Fibroblast of lung (primary cell): ENCODE measurements at regions not wholly inside any gene's neighbourhood (a gene's known extent, or its start where the extent isn't known, plus 50 kb on each side); places are given as distances from the start of the nearest gene placed in this dataset.

Experiments used
- DNase-seq, 2 donors: peaks; one replicate each; pipeline versions ENCODE4 v3.0.0 to v3.0.0-alpha.2; 2010; ENCODE audit warnings: low read depth in 2 of 2
- H2AFZ ChIP-seq: 2 replicates; pipeline ENCODE4 v1.5.1; 2012; ENCODE audit warnings: low read length, control low read depth, inconsistent platforms
- H3K27ac ChIP-seq: 2 replicates; pipeline ENCODE4 v1.5.1; 2011; ENCODE audit warnings: low read length, control low read depth; ENCODE audit not compliant: insufficient read depth
- H3K27me3 ChIP-seq: 2 replicates; pipeline ENCODE4 v1.5.1; 2011; ENCODE audit warnings: mild to moderate bottlenecking, low read length; ENCODE audit not compliant: control insufficient read depth, insufficient read depth
- H3K36me3 ChIP-seq: 2 replicates; pipeline ENCODE4 v1.5.1; 2011; ENCODE audit warnings: low read length; ENCODE audit not compliant: control insufficient read depth, insufficient read depth
- H3K4me1 ChIP-seq: 2 replicates; pipeline ENCODE4 v1.5.1; 2011; ENCODE audit warnings: low read length; ENCODE audit not compliant: control insufficient read depth, insufficient read depth; ENCODE audit errors: extremely low read depth
- H3K4me2 ChIP-seq: 2 replicates; pipeline ENCODE4 v1.5.1; 2011; ENCODE audit warnings: low read length, control low read depth; ENCODE audit not compliant: insufficient read depth; ENCODE audit errors: extremely low read depth
- H3K4me3 ChIP-seq, 4 experiments: fragments of 200-600 bp in 1 of 4; sonication (generic) in 1 of 4; replicated peaks in 1 of 4; 2 replicates each; pipeline ENCODE4 v1.5.1; 2011 to 2016; ENCODE audit warnings: low read length in 4 of 4, low read depth in 3 of 4, mild to moderate bottlenecking in 3 of 4, control low read depth in 2 of 4, inconsistent platforms in 1 of 4, mixed read lengths in 1 of 4; ENCODE audit not compliant: insufficient read depth in 1 of 4; ENCODE audit errors: control extremely low read depth in 1 of 4
- H3K79me2 ChIP-seq: 2 replicates; pipeline ENCODE4 v1.5.1; 2012; ENCODE audit warnings: mild to moderate bottlenecking, low read length, inconsistent platforms; ENCODE audit not compliant: control insufficient read depth, insufficient read depth
- H3K9ac ChIP-seq: 2 replicates; pipeline ENCODE4 v1.5.1; 2011; ENCODE audit warnings: mild to moderate bottlenecking, low read length, control low read depth; ENCODE audit not compliant: insufficient read depth
- H3K9me3 ChIP-seq: 2 replicates; pipeline ENCODE4 v1.5.1; 2012; ENCODE audit warnings: low read depth, low read length; ENCODE audit not compliant: control insufficient read depth, insufficient read depth
- H4K20me1 ChIP-seq: 2 replicates; pipeline ENCODE4 v1.5.1; 2011; ENCODE audit warnings: low read length; ENCODE audit not compliant: control insufficient read depth, insufficient read depth; ENCODE audit errors: extremely low read depth
- CTCF ChIP-seq, 2 donors: IDR thresholded peaks in 1 of 2; conservative IDR thresholded peaks in 1 of 2; 1 replicate in 1 of 2; 2 replicates in 1 of 2; pipeline ENCODE4 v1.5.1; 2011 to 2012; ENCODE audit warnings: low read length in 2 of 2, control low read depth in 1 of 2, inconsistent platforms in 1 of 2, low read depth in 1 of 2, mild to moderate bottlenecking in 1 of 2
- EZH2 ChIP-seq: IDR thresholded peaks from 2 replicates; pipeline ENCODE4 v1.5.1; 2012; ENCODE audit warnings: low read length, control low read depth, mild to moderate bottlenecking; ENCODE audit errors: missing control alignments

GRCh38 chr4:177250056-177250696, 59.5 kb upstream of the NEIL3 start:
- DNase-seq, result peak; percentile 51 to 69
- Histone ChIP-seq H4K20me1 (no peaks in the 10 kb centered on the region), H3K9me3 (no peaks in the 10 kb centered on the region), H3K36me3 (no peaks in the 10 kb centered on the region), H3K27me3 (no peaks in the 10 kb centered on the region), H3K4me2 (peak overlapping the region; percentile 80), H3K4me3 (no peak overlapping the region), H3K9ac (no peak overlapping the region), H2AFZ (peak overlapping the region; percentile 95), H3K4me1 (peaks cover 8% of the 10 kb centered on the region), H3K27ac (no peak overlapping the region), H3K79me2 (no peaks in the 10 kb centered on the region)
- TF ChIP-seq EZH2, result no peak
- peak; percentile 98 to 99 for TF ChIP-seq CTCF (conservative IDR thresholded peaks at IDR 0.05 in 1 of 2, IDR thresholded peaks at IDR 0.05 in 1 of 2; ENCODE audit: low read depth in 1 of 2, low read length in 2 of 2)

- H2AFZ ChIP-seq, result no peak overlapping the region
- no peak overlapping the region for H3K4me2 ChIP-seq
- no peaks in the 10 kb centered on the region for H3K36me3 ChIP-seq
- DNase-seq, result no peak
- H3K27me3 ChIP-seq, result no peaks in the 10 kb centered on the region
- no peak overlapping the region for H3K4me3 ChIP-seq
- no peak overlapping the region for H3K27ac ChIP-seq
- no peaks in the 10 kb centered on the region for H3K9me3 ChIP-seq
- no peaks in the 10 kb centered on the region for H4K20me1 ChIP-seq
- H3K4me1 ChIP-seq, result peaks cover 3% of the 10 kb centered on the region
- no peak overlapping the region for H3K9ac ChIP-seq
- H3K79me2 ChIP-seq, result no peaks in the 10 kb centered on the region
- TF ChIP-seq EZH2, result no peak
- no peak for TF ChIP-seq CTCF (conservative IDR thresholded peaks at IDR 0.05 in 1 of 2, IDR thresholded peaks at IDR 0.05 in 1 of 2; ENCODE audit: low read depth in 1 of 2, low read length in 2 of 2)
Measured at GRCh38 chr4:177251237-177251636, 58.4 kb upstream of the NEIL3 start.

- no peak overlapping the region for H3K4me2 ChIP-seq
- no peak for DNase-seq
- TF ChIP-seq EZH2 (no peak), CTCF (conservative IDR thresholded peaks at IDR 0.05 in 1 of 2, IDR thresholded peaks at IDR 0.05 in 1 of 2; ENCODE audit: low read depth in 1 of 2, low read length in 2 of 2) (no peak)
- no peak overlapping the region for H2AFZ ChIP-seq
- no peak overlapping the region for H3K9ac ChIP-seq
- no peaks in the 10 kb centered on the region for H3K36me3 ChIP-seq
- no peaks in the 10 kb centered on the region for H3K9me3 ChIP-seq
- H4K20me1 ChIP-seq, result no peaks in the 10 kb centered on the region
- H3K4me3 ChIP-seq, result no peak overlapping the region
- no peak overlapping the region for H3K27ac ChIP-seq
- no peaks in the 10 kb centered on the region for H3K27me3 ChIP-seq
- H3K79me2 ChIP-seq, result no peaks in the 10 kb centered on the region
- H3K4me1 ChIP-seq, result no peaks in the 10 kb centered on the region
Measured at GRCh38 chr4:177255359-177255758, 54.3 kb upstream of the NEIL3 start.
